ENCODE measurements at regions not wholly inside any gene's neighbourhood (a gene's known extent, or its start where the extent isn't known, plus 50 kb on each side); places are given as distances from the start of the nearest gene placed in this dataset.

DNA sequence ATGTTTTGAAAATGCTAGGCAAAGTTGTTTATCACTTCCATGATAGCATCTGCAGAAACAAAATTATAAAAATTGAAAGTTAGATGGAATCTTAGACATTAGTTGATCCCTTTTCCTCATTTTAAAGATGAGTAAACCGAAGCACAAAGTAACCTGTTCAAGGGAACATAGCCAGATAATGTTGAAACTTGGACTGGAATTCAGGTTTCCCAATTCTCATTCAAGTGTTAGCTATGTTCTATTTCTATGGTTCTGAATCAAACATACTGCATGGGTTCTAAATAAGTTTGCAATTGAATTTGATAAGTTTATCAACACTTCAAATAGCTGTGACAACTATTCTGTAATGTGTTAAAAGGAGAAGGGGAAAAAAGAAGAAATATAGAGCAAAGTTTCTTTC lies 122.4 kb upstream of the SOX5 start:
- DNase-seq, result no peak

DNA sequence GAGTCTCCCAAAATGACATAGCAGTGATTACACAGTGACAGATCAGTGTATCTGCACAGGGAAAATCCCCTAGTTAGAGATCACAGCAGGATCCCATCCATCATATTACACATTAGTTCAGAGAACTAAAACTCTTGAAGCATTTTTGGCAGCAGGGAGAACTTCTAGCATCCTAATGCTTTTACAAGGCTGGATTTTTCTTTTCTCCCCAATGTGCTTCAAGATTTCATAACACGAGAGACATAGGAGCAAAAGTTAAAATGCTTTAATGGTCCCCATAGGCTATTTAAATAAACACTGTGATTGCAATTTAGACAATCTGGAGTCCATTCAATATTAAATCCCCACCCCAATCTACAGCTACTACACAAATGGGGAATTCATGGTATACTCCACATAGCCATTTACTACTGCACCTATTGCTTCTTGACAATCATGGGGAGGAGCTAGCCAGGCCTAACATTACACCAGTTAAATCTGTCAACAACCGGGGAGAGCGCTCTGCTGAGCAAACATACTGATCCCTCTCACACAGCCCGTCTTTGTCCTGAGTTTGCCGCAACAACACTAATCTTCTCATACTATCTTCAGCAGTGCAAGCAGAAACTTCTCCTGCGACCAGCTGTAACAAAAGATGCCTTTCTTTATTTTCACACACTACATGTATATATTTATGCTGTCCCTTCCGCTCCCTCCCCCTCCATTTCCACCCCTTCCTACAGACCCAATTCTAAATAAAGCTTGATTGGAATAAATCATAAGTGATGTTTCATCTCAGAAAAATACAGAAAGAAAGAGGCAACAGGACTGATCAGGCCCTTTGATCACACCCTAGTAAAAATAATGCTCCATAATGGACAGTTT lies 120.3 kb upstream of the SOX5 start:
- peak; percentile 55 for DNase-seq

DNA sequence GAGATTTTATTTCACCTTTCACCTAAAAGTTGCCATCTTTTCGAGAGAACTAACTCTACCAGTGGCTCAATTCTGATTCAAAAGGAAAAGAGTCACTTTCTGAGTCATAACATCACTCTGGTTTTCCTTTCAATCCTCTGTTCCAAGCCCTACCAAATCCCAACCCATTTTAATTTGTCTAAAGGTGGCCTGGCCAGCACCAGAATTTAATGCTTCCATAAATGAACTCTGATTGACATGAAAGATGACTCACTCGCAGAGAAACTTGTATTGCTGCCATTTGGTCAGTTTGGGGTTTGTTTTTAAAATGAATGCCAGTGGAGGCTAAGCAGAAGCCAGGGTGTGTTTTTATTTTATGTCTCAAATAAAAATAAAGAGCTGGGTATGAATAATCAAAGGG lies 117.4 kb upstream of the SOX5 start:
- no peak for DNase-seq

DNA sequence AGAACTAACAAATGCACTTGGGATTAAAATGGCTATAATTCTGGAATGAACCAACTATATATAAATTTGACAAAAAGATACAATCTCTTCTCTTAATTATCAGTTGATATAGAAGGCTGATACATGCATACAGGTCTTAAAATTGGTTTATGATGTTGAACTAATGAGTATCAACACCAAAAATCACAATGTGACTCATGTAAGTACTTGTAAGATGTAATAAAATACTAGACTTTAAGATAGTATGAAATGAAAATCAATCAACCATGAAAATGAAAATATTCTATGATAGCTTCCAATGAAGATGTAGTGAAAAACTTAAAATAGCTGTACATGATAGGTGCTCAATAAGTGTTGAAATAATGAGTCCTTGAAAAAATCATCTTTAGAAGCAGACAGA lies 116.6 kb upstream of the SOX5 start:
- no peak for DNase-seq

DNA sequence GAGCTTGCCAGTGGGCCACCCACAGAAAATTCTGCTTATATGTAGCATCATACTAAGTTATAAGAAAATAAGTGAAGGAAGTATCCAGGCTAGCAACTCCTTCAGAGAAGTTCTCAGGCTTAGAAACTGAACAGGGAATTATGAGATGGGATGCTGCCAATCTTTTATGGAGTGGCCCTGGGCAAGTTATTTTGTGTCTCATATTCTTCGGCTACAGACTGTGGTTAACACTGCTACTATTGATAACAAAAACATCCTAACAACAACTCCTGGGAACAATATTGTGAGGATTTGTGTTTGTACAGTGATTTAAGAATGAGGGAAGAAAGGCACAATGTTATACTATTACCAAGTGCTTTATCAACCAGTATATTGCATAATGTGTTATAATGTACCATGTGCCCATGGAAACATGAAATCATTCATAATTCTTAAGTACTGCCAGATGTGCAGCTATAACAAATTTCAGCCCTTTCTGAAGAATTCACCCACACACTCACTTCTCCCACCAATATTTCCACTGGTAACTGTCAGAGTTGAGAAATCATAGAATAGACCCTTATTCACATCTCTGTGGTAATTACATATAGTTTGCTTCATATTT lies 113.3 kb upstream of the SOX5 start:
- no peak for DNase-seq

DNA sequence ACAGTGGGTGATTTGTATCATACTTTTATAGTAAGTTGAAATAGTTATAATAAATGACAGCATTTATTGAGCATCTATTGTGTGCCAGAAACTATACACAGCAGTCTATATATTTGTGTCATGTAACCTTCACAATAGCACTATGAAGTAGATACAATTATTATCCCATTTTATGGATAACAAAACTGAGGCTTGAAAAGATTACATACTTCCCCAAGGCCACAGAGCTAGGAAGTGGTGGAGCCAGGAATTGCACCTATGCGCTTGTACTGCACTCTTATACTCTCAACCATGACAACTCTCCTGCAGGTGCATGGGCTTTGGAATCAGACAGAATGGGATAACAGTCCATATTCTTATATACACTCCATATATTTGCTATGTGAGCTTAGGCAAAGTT lies 110.6 kb upstream of the SOX5 start:
- no peak for DNase-seq

DNA sequence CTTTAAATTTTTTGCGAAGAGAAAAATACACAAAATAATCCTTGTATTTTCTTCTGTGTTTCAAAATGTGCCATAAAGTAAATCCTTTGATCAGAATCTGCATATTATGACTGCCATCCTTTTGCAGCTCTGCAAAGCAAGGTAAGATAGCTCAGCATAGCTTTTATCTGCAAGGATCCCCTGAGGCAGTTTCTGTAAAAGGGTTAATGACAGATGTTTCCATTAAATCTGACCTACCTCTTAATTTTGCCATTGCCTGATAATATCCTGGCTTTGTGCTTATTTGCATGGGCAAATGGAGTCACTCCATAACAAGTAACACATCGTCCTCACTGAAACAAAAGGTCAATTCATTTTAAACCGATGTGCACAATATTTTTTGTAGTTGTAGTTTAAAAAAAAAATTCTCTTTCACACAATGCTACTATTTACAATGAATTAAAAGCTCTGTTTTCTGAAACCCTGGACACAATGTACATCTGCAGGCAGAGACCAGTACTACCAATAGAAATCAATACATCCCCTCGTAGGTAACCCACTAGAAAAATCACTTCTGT lies 108.5 kb upstream of the SOX5 start:
- DNase-seq, result no peak

DNA sequence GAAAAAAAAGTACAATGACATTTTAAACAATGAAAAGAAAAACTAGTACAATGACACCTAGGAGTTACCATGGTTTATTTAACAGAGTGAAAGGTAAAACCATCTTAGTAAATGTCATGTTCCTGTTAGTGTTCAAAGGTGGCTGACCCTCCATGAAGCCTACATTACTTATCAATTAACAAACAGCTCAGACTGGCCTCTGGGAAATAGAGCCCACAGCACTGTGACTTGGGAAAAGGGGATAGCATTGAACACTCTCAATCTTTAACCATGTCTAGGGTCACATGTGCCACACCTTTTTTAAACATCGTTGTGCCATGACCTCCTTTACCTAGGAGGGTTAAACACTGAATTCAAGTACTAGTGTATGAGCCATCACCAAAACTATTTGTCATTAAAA lies 106.3 kb upstream of the SOX5 start:
- DNase-seq, result no peak

DNA sequence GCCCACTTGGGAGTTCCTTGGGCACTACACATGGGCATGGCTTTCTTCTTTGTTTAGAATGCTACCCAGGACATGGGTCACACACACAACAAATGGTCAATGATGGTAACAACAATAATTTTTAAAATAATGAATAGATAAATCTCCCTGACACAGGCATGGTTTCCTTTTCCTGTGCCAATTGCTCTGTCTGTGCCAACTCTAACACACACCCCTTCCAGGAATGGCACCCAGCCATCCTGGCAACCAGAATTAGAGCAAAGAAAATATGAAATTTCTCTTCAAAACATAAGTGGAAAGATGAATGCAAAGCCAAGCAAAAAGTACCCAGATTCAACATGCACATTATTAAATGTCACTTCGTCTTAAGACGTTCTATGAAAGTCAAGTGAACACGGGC lies 104.9 kb upstream of the SOX5 start:
- no peak for DNase-seq

DNA sequence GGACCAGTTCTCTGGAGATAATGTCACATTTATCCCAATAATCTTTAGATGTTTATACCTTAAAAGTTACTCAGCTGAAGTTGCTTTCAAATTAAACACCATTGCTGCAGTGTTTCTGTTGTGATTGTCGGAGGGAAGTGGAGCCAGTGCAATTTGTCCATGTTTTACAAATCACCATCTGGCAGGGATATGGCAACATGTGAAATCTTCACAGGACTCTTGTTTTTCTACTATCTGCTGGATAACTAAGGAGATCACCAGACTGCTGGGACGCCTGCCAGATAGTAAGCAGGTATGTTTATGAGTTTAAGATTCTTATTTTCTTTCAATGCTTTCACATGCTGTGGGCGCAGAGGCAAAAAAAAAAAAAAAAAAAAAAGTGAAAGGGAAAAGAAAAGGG lies 100.3 kb upstream of the SOX5 start:
- no peak for DNase-seq

DNA sequence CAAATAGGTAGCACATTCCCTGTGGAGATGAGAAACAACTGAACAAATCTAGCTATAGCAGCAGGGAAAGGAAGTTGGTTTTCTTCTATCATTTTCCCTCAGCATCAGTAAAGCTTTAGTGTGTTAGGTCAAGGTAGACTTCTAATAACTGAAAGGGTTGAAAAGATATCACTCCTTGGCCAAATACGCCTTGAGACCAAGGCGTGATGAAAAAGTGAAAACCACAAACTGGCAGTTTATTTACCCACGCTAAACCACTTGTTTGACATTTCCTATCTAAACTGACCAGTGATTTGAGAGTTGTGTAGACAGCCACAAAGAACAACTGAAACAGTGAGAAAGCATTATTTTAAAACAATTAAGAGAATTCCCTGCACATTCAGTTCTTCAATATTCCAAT lies 99.6 kb upstream of the SOX5 start:
- no peak for DNase-seq

DNA sequence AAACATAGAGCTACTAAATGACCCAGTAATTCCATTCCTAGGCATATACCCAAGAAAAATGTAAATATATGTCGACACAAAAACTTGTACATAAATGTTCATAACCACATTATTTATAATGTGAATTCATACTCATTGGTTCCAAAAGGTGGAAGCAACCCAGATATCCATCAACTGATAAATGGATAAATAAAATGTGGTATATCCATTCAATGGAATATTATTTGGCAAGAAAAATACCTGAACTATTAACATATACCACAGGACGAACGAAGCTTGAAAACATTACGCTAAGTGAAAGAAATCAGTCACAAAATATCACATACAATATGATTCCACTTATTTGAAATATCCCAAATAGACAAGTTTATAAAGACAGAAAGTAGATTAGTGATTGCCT lies 99.0 kb upstream of the SOX5 start:
- DNase-seq, result no peak

DNA sequence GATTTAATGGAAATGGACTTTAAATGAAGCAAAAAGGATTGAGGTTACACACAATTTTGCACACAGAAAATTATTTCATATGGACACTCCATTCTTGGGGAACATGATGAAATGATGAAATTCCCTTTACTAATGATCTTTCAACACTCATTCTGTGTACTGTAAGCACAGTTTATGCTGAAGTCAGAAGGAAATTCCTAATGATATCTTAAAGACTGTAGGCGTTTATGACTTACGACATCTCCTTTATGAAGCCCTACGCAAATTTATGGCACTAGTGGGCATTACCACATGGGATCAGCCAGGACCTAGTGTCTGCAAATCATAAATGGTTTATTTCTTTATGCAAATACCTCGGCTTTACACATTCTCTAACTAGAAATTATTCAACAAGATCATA lies 97.9 kb upstream of the SOX5 start:
- DNase-seq, result no peak

DNA sequence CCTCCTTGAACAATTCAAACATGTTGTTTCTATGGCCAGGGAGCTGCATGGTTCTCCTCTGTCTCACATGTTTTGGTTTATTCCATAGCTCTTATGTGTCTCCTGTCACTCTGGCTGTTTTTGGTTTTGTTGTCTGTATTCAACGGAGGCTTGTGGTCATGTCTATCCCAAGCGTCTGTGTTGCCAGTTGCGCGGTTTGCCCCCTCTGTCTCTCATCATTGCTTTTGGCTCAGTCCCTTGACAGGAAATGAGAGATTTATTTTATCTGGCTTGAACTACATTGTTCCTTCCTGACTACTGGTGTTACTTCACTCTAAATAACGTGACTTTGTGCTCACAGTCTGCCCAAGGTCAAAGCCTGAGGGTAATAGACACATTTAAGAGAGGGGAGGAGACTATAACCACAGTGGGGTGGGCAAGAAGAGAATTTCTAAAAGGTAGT lies 96.4 kb upstream of the SOX5 start:
- DNase-seq, result no peak

DNA sequence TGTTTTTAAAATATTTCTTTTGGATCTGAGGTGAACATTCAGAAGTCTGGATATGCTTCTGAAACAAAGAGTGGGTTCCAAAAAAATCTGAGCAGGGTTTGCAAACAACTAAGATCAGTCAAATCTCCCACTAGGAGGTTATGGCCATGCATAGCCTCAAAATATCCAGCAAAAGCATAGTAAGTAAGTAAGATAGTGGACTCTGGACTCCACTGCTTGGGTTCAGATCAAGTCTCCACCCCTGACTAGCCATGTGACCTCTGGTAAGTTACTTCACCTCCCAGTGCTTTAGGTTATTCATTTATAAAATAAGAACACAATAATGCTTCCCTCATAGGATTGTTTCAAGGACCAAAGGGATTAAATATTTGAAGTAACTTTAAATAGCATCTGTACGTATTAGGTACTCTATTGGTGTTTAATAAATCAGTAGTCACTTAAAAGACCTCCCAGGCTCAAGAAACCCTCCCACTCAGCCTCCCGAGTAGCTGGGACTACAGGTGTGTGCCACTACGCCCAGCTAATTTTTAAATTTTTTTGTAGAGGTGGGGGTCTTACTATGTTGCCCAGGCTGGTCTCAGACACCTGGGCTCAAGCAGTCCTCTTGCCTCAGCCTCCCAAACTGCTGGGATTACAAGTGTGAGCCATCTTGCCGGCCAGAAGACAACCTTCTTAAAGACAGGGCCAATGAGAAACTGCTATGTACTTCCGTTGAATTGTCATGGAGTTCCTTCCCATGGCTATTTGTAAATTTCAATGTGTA lies 95.7 kb upstream of the SOX5 start:
- DNase-seq, result no peak

DNA sequence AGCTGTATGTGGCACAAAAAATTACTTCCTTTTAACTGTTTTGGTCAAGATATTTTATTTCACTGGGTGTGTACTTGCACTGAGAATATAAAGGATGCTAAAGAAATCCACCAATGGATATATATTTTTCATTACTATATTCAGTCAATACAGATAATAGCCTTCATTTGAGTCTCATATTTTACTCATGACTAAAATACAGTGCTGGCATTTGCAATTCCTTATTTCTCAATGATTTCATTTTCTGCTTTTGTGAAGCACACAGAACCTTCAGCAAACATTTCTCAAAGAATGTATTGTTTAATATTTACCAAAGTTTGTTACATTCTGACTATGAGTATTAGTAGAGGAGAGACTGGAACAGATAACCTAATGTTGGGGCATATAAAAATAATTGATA lies 93.2 kb upstream of the SOX5 start:
- no peak for DNase-seq

DNA sequence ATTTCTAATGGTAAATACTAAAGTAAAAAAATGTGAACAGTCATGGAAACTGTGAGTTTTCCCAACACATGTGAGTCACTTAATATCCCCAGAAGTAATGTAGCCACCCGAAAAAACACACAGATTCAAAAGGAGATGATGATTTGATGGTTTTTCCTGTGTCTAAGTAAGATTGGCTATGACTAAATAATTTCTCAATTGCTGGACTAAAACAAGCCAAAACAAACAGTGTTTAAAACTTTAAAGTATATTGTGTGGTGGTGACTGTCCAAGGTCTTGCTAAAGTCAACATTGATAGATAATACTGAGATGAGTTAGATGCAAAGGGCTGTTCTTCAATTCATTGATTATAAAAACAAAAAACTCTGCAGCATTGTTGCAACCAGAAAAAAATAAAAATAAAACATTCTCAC lies 89.6 kb upstream of the SOX5 start:
- no peak for DNase-seq

DNA sequence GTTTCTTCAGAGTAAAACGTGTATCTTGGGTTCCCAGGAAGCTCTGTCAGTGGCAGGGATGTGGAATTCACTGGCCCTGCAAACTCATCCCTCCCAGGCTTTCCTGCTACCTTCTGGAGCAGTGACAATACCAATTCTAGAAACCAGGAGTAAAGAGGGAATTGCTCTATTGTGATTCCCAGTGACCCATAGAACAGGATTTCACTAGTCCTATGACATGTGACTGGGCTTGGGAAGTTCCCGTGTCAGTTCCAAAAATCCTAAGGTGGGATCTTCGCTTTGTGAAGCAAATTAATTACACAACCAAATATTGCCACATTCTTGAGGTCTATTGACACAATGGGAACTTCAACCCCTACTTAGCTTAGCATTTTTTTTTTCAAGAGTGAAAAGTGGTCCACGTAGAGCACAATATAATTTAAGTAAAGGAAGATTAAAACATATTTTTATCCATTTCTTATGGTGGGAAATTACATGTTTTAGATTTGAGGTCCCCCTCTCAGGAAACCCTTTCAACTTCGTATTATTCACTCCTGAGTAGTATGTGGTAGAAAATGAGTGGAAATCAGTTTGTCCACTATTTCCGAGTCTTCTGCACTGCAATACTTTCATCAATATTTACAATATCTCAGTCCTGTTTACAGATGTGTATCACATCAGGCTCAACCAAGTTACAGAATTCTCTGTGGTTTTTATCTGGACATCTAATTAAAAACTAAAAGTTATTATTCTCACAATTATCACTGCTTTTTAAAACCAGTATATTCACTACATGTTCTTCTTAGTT lies 88.9 kb upstream of the SOX5 start:
- DNase-seq, result no peak

DNA sequence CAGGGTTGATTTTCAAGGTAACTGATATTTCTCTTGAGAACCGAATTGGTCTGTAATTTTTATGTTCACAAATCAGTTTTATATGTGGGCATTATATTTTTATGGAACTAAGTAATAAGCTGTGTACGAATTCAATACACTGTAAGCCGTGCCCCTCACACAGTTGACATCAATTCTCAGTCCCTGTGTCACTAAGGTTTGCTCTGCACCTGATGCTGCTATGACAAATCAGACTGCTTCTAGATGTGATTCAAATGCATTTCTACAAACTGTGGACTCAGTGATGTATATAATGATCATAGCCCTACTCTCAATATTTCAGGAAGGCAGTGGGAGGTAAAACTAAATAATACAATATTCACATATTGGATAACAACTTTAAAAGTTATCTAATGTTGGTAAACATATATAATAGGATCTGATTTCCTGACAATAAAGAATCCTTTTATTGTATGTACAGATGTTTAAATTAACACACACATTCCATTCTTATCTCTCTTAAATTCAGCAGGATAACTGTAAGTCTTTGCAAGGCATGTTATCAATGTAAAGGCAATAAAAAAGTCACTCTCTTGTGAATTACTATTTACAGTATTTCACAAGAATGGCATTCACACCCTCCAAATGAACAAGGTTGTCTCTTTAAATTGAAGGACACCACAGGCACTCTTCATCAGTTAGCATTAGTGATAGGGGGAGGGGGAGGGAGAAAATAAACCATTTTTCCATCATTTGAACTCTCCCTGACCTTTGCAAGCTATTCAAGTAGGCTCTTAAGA lies 87.2 kb upstream of the SOX5 start:
- no peak for DNase-seq

DNA sequence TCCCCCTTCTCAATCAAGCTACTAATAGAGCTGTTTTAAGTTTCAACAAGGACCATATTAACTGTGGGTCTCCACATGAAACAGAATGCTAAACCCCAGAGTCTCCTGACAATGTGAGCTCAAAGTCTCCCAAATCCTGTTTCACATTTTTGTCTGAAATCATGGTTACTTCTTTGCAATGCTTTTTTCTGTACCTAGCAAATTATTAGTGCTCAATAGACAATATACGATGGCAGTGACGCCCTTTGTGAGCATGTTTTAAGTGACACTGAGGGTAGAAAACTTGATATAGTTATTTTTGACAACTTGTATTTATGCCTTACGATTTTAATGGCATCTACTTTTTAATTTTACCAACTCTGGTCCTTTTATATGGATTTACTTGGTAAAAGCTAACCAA lies 85.4 kb upstream of the SOX5 start:
- no peak for DNase-seq

DNA sequence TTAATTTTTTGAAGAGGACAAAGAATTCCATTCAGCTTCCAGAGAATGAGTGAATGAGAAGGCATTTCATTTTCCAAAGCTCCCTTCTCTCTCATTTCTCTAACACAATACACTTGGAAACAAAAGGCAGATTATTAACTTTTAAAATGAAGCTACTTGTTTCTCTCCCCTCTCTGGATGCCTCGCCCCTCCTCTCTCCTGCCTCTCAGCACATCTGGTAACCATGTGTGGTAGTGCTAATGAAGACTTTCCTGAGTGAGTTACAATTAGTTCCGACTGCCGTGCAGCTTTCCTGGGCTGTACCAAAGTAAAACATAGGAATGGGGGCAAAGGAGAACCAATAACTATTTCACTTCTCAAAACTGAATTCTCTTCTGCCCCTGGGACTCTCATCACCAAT lies 84.7 kb upstream of the SOX5 start:
- no peak for DNase-seq

DNA sequence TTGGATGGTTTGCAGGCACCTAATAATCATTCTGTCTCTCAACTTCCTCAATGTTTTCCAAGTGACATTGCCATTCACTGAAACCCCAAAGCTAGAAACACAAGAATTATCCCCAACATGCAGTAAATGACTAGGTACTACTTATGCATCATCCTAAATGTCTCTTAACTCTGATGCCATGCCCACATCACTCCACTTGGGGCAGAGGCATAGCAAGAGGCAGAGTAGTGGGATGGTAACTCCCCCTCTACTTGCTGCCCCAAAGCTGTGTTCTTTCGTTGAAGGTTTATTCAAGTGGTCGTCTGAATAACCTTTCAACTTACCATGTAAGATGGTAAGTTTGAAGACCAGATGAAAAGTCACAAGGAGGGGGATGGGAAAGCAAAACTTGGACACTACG lies 77.9 kb upstream of the SOX5 start:
- DNase-seq, result no peak
